SK-N-SH (cell line): ENCODE measurements at regions not wholly inside any gene's neighbourhood (a gene's known extent, or its start where the extent isn't known, plus 50 kb on each side); places are given as distances from the start of the nearest gene placed in this dataset.

Experiments
- CTCF ChIA-PET: fragments of 300-600, 350-600 bp; formaldehyde crosslinking; extraction: SDS; loops from one replicate; lab custom pipeline; 2021; lab: Yijun Ruan, JAX
- POLR2A ChIA-PET: fragments of 350-600 bp; sonication (Branson Sonifier 250); formaldehyde crosslinking; extraction: SDS; loops from one replicate; lab custom pipeline; 2020; ENCODE audit warnings: antibody characterized with exemption, inconsistent platforms; lab: Yijun Ruan, JAX
- DNase-seq: peaks from one replicate; pipeline ENCODE4 v3.0.0; 2012
- H2AFZ ChIP-seq: fragments of 200-600 bp; sonication (generic); 2 replicates; pipeline ENCODE4 v1.8.1; 2016; ENCODE audit warnings: antibody characterized with exemption, mild to moderate bottlenecking, low read depth
- H3F3A ChIP-seq: fragments of 200-600 bp; sonication (generic); replicated peaks from 2 replicates; pipeline ENCODE3; 2016; ENCODE audit warnings: antibody characterized with exemption, mild to moderate bottlenecking; ENCODE audit not compliant: insufficient read depth
- H3K27ac ChIP-seq, 2 experiments: fragments of 200-500 bp in 1 of 2; fragments of 200-600 bp in 1 of 2; sonication (Bioruptor generic) in 1 of 2; sonication (generic), shearing (Covaris generic) in 1 of 2; 2 replicates each; pipeline versions ENCODE4 v1.5.1 to v1.6.1; 2014 to 2016; ENCODE audit warnings: low read depth in 2 of 2, inconsistent platforms in 1 of 2, low read length in 1 of 2, mild to moderate bottlenecking in 1 of 2, mixed read lengths in 1 of 2
- H3K27me3 ChIP-seq: fragments of 200-600 bp; sonication (generic), shearing (Covaris generic); 2 replicates; pipeline ENCODE4 v1.6.1; 2016; ENCODE audit warnings: mixed run types; ENCODE audit not compliant: insufficient read depth
- H3K36me3 ChIP-seq, 2 experiments: fragments of 200-500 bp in 1 of 2; fragments of 200-600 bp in 1 of 2; sonication (Bioruptor generic) in 1 of 2; sonication (generic) in 1 of 2; replicated peaks in 1 of 2; 2 replicates each; pipeline versions ENCODE3 to v1.5.1; 2014 to 2016; ENCODE audit warnings: low read length in 1 of 2, mild to moderate bottlenecking in 1 of 2; ENCODE audit not compliant: insufficient read depth in 2 of 2, control insufficient read depth in 1 of 2
- H3K4me1 ChIP-seq, 2 experiments: fragments of 200-500 bp in 1 of 2; fragments of 200-600 bp in 1 of 2; sonication (Bioruptor generic) in 1 of 2; sonication (generic), shearing (Covaris generic) in 1 of 2; 2 replicates each; pipeline versions ENCODE4 v1.5.1 to v1.6.1; 2014 to 2016; ENCODE audit warnings: low read depth in 1 of 2, low read length in 1 of 2, mixed run types in 1 of 2; ENCODE audit not compliant: insufficient read depth in 2 of 2, control insufficient read depth in 1 of 2
- H3K4me2 ChIP-seq: fragments of 200-600 bp; sonication (generic), shearing (Covaris generic); 2 replicates; pipeline ENCODE4 v1.6.1; 2017; ENCODE audit warnings: mixed run types
- H3K4me3 ChIP-seq, 2 experiments: fragments of 200-500 bp in 1 of 2; fragments of 200-600 bp in 1 of 2; sonication (Bioruptor generic) in 1 of 2; sonication (generic), shearing (Covaris generic) in 1 of 2; 2 replicates each; pipeline versions ENCODE4 v1.5.1 to v1.8.1; 2014 to 2016; ENCODE audit warnings: low read depth in 2 of 2, inconsistent platforms in 1 of 2, low read length in 1 of 2, mild to moderate bottlenecking in 1 of 2, mixed read lengths in 1 of 2, moderate library complexity in 1 of 2
- H3K79me2 ChIP-seq: fragments of 200-600 bp; sonication (generic); 2 replicates; pipeline ENCODE4 v1.8.1; 2017; ENCODE audit warnings: mild to moderate bottlenecking; ENCODE audit not compliant: insufficient read depth
- H3K9ac ChIP-seq: fragments of 200-600 bp; sonication (generic); 2 replicates; pipeline ENCODE4 v1.6.1; 2017; ENCODE audit warnings: mixed run types
- H3K9me2 ChIP-seq: fragments of 200-600 bp; sonication (generic); 2 replicates; pipeline ENCODE4 v1.6.1; 2017; ENCODE audit warnings: mixed run types
- H3K9me3 ChIP-seq: fragments of 200-600 bp; sonication (generic); 2 replicates; pipeline ENCODE4 v1.6.1; 2017; ENCODE audit warnings: mixed run types, mild to moderate bottlenecking, moderate library complexity
- H4K20me1 ChIP-seq: fragments of 200-600 bp; sonication (generic); 2 replicates; pipeline ENCODE4 v1.6.1; 2017; ENCODE audit warnings: mild to moderate bottlenecking, mixed run types; ENCODE audit not compliant: insufficient read depth
- ELF1 ChIP-seq: IDR thresholded peaks from 2 replicates; pipeline ENCODE4 v1.4.0; 2012
- EP300 ChIP-seq, 2 experiments: IDR thresholded peaks; 2 replicates each; pipeline versions ENCODE4 v1.4.0 to v1.6.1; 2012; ENCODE audit warnings: borderline replicate concordance in 1 of 2, low read depth in 1 of 2, low read length in 1 of 2
- FOSL2 ChIP-seq: IDR thresholded peaks from 2 replicates; pipeline ENCODE4 v1.4.0; 2012; ENCODE audit warnings: low read depth, mild to moderate bottlenecking, moderate library complexity, borderline replicate concordance
- FOXM1 ChIP-seq: IDR thresholded peaks from 2 replicates; pipeline ENCODE4 v1.4.0; 2012; ENCODE audit warnings: low read depth, mild to moderate bottlenecking
- GABPA ChIP-seq: IDR thresholded peaks from 2 replicates; pipeline ENCODE4 v1.4.0; 2012; ENCODE audit warnings: low read depth, mild to moderate bottlenecking
- GATA2 ChIP-seq: sonication (generic); formaldehyde crosslinking; IDR thresholded peaks from 2 replicates; pipeline ENCODE4 v1.5.0; 2020; ENCODE audit warnings: mild to moderate bottlenecking, missing genetic modification reagents
- JUND ChIP-seq: IDR thresholded peaks from 2 replicates; pipeline ENCODE4 v1.4.0; 2012
- MEF2A ChIP-seq: IDR thresholded peaks from 2 replicates; pipeline ENCODE4 v1.4.0; 2012; ENCODE audit warnings: low read depth, borderline replicate concordance
- MXI1 ChIP-seq: IDR thresholded peaks from 2 replicates; pipeline ENCODE4 v1.6.1; 2012; ENCODE audit warnings: mild to moderate bottlenecking, low read depth, low read length, improper control_type of control experiment
- RCOR1 ChIP-seq: fragments of 150-350 bp; IDR thresholded peaks from 2 replicates; pipeline ENCODE4 v1.6.1; 2017; ENCODE audit warnings: antibody characterized with exemption, low read length
- RFX5 ChIP-seq: IDR thresholded peaks from 2 replicates; pipeline ENCODE4 v1.6.1; 2012; ENCODE audit warnings: mild to moderate bottlenecking, improper control_type of control experiment, low read length
- RXRA ChIP-seq: IDR thresholded peaks from 2 replicates; pipeline ENCODE4 v1.4.0; 2012; ENCODE audit warnings: low read depth, mild to moderate bottlenecking, borderline replicate concordance
- TAF1 ChIP-seq: IDR thresholded peaks from 2 replicates; pipeline ENCODE4 v1.6.1; 2012; ENCODE audit warnings: low read depth, mild to moderate bottlenecking, low read length, moderate library complexity, borderline replicate concordance
- TCF12 ChIP-seq: IDR thresholded peaks from 2 replicates; pipeline ENCODE4 v1.4.0; 2012
- TEAD4 ChIP-seq: IDR thresholded peaks from 2 replicates; pipeline ENCODE4 v1.4.0; 2012; ENCODE audit warnings: mild to moderate bottlenecking, borderline replicate concordance; ENCODE audit not compliant: insufficient read depth
- USF1 ChIP-seq: IDR thresholded peaks from 2 replicates; pipeline ENCODE4 v1.4.0; 2012; ENCODE audit warnings: low read depth, borderline replicate concordance
- WGBS: methylation state at CpG from one replicate; pipeline ENCODE4 v1.1.6; 2017; ENCODE audit warnings: low lambda C conversion rate; 5-methylcytosine and 5-hydroxymethylcytosine counted together
- TF ChIP-seq, protein P1 (sequence below): IDR thresholded peaks from 2 replicates; pipeline ENCODE4; 2012
- TF ChIP-seq, protein P2 (sequence below): IDR thresholded peaks from 2 replicates; pipeline ENCODE4 v1.4.0; 2012; ENCODE audit warnings: low read depth

DNA sequence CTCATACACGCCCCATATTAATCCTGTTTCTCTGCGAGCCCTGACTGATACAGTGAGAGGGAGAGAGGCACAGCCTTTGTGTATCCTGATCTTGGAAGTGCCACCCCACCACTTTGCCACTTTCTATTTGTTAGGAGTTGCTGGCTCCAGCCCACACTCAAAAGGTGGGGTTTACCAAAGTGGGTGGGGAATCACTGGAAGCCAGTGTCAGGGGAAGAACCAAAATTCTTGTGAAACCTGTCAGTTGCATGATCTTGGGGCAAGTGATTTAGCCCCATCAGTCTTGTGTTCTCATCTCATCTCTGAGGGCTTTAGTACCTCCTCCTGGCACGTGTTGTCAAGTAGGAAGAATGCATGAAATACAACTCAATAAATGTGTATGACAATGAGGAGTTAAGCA, 119.5 kb downstream of the SOX9 start (continued):
- TF ChIP-seq GABPA (no peak), TAF1 (no peak), GATA2 (no peak), RCOR1 (no peak), RFX5 (no peak), TEAD4 (no peak), MXI1 (no peak), USF1 (no peak), FOXM1 (no peak), ELF1 (no peak)

DNA sequence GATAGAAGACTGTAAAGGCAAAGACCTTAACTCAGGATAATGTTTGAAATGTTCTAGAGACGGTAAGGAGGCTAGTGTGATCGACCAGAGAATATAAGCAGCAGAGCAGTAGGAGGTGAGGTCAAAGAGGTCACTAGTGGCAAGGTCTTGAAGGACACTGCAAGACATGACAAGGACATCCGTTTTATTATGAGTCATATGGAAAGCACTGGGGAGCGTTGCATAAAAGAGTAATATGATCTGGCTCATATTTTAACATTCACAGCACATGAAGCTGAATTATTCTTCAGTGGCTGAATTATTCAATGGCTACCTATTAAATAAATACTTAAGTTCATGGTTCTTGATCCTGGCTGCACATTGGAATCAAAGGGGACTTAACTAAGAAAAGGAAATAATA, 123.7 kb downstream of the SOX9 start:
- H3K9me3 ChIP-seq = no peaks in the 10 kb centered on the region
- no peak overlapping the region for H3K9ac ChIP-seq
- H4K20me1 ChIP-seq = no peaks in the 10 kb centered on the region
- H3F3A ChIP-seq = peaks cover 7% of the 10 kb centered on the region
- TF ChIP-seq EP300 (IDR thresholded peaks at IDR 0.05; ENCODE audit: borderline replicate concordance in 1 of 2, low read depth in 1 of 2, low read length in 1 of 2) (peak in 1 of 2 experiments; percentile 66; a peak in 2 of 4 replicates), TAF1 (no peak), MEF2A (no peak), TCF12 (peak; percentile 55), FOSL2 (peak; percentile 63), RXRA (peak; percentile 77; the same call in 1 of the 2 replicates), USF1 (no peak), JUND (peak; percentile 74)
- TF ChIP-seq, protein P1, sequence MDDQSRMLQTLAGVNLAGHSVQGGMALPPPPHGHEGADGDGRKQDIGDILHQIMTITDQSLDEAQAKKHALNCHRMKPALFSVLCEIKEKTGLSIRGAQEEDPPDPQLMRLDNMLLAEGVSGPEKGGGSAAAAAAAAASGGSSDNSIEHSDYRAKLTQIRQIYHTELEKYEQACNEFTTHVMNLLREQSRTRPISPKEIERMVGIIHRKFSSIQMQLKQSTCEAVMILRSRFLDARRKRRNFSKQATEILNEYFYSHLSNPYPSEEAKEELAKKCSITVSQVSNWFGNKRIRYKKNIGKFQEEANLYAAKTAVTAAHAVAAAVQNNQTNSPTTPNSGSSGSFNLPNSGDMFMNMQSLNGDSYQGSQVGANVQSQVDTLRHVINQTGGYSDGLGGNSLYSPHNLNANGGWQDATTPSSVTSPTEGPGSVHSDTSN = peak; percentile 72; the same call in 1 of the 2 replicates
- TF ChIP-seq, protein P2, sequence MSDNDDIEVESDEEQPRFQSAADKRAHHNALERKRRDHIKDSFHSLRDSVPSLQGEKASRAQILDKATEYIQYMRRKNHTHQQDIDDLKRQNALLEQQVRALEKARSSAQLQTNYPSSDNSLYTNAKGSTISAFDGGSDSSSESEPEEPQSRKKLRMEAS = peak; percentile 30; the same call in 1 of the 2 replicates
- POLR2A ChIA-PET = no interaction called here
- no peaks in the 10 kb centered on the region for H3K4me1 ChIP-seq
- 49% methylated on average over 4 of the region's 4 CpGs for whole genome bisulfite sequencing
- no peaks in the 10 kb centered on the region for H3K27me3 ChIP-seq
- H3K9me2 ChIP-seq = no peaks in the 10 kb centered on the region
- H3K27ac ChIP-seq = peak overlapping the region in 1 of 2 experiments; percentile 31; a peak in 1 of 4 replicates
- CTCF ChIA-PET = interaction anchor here (1.3 kb wide), 1 partner anchor 28 kb away, joined by 3 read pairs; no protein-coding TSS in a partner anchor
- H3K79me2 ChIP-seq = no peaks in the 10 kb centered on the region
- no peak overlapping the region for H3K4me3 ChIP-seq
- H3K36me3 ChIP-seq = no peaks in the 10 kb centered on the region
- H2AFZ ChIP-seq = no peak overlapping the region
- DNase-seq = no peak
- no peak overlapping the region for H3K4me2 ChIP-seq
